Activated B cell treated with CpG ODN at 0.5 μM for 24 hours (primary cell): ENCODE measurements at regions not wholly inside any gene's neighbourhood (a gene's known extent, or its start where the extent isn't known, plus 50 kb on each side); places are given as distances from the start of the nearest gene placed in this dataset.

Source experiments
- ATAC-seq: fragments of 200-7000 bp; cut with Tn5 transposase; one replicate; pipeline ENCODE4 v1.10.0; 2021; ENCODE audit warnings: low read depth, mild to moderate bottlenecking, moderate library complexity
- CTCF ChIA-PET: fragments of 350-600 bp; sonication (Branson Sonifier 250); formaldehyde crosslinking; loops from one replicate; lab custom pipeline; 2021; ENCODE audit warnings: antibody characterized with exemption; lab: Charles Lee
- POLR2A ChIA-PET: fragments of 350-600 bp; sonication (Branson Sonifier 250); formaldehyde crosslinking; loops from one replicate; lab custom pipeline; 2021; ENCODE audit warnings: antibody characterized with exemption; lab: Charles Lee
- DNase-seq: peaks from one replicate; pipeline ENCODE4 v3.0.0; 2022
- H3K27ac Mint-ChIP-seq: one replicate; pipeline ENCODE4 v1.8.0; 2020; ENCODE audit warnings: mixed read lengths
- H3K27me3 Mint-ChIP-seq: one replicate; pipeline ENCODE4 v1.8.0; 2021; ENCODE audit warnings: mixed read lengths
- H3K36me3 Mint-ChIP-seq: one replicate; pipeline ENCODE4 v1.8.0; 2021; ENCODE audit warnings: low read depth, mixed read lengths
- H3K4me1 Mint-ChIP-seq: one replicate; pipeline ENCODE4 v1.8.0; 2021; ENCODE audit warnings: mixed read lengths
- H3K4me3 Mint-ChIP-seq: one replicate; pipeline ENCODE4 v1.8.0; 2020; ENCODE audit warnings: mild to moderate bottlenecking, mixed read lengths
- H3K9me3 Mint-ChIP-seq: one replicate; pipeline ENCODE4 v1.8.0; 2020; ENCODE audit warnings: mixed read lengths
- CTCF ChIP-seq: fragments of 200-600 bp; IDR thresholded peaks from one replicate; pipeline ENCODE4 v1.8.0; 2022; ENCODE audit warnings: antibody characterized with exemption, mild to moderate bottlenecking
- intact Hi-C: fragments of 100-400 bp; cut with micrococcal nuclease; formaldehyde crosslinking; loops from one replicate; pipeline ENCODE4 v1.15.1; 2024

GRCh38 chr2:239488125-239488524, 87.3 kb upstream of the HDAC4 start:
- no peaks in the 10 kb centered on the region for H3K9me3 Mint-ChIP-seq
- no peaks in the 10 kb centered on the region for H3K36me3 Mint-ChIP-seq
- no peak for DNase-seq
- ChIA-PET POLR2A (no interaction called here), CTCF (no interaction called here)
- H3K4me1 Mint-ChIP-seq = no peaks in the 10 kb centered on the region
- intact Hi-C loops = no loop called here
- peaks cover 12% of the 10 kb centered on the region for H3K27me3 Mint-ChIP-seq
- no peak for TF ChIP-seq CTCF
- no peak overlapping the region for H3K4me3 Mint-ChIP-seq
- H3K27ac Mint-ChIP-seq = no peak overlapping the region
- no peak for ATAC-seq

GRCh38 chr2:239487272-239487671, 86.5 kb upstream of the HDAC4 start:
- ATAC-seq = no peak

GRCh38 chr2:239485622-239486021, 84.8 kb upstream of the HDAC4 start:
- no peaks in the 10 kb centered on the region for H3K9me3 Mint-ChIP-seq
- ChIA-PET CTCF (no interaction called here), POLR2A (no interaction called here)
- DNase-seq = no peak
- H3K4me1 Mint-ChIP-seq = no peaks in the 10 kb centered on the region
- peaks cover 6% of the 10 kb centered on the region for H3K27me3 Mint-ChIP-seq
- ATAC-seq = no peak
- H3K36me3 Mint-ChIP-seq = no peaks in the 10 kb centered on the region
- H3K4me3 Mint-ChIP-seq = no peak overlapping the region
- no peak for TF ChIP-seq CTCF
- H3K27ac Mint-ChIP-seq = no peak overlapping the region
- intact Hi-C loops = no loop called here

More at GRCh38 chr2:239487272-239487671, 86.5 kb upstream of the HDAC4 start:
- no peak for DNase-seq
- Mint-ChIP-seq H3K36me3 (no peaks in the 10 kb centered on the region), H3K27me3 (peaks cover 10% of the 10 kb centered on the region), H3K4me1 (no peaks in the 10 kb centered on the region), H3K4me3 (no peak overlapping the region), H3K27ac (no peak overlapping the region), H3K9me3 (no peaks in the 10 kb centered on the region)
- TF ChIP-seq CTCF = no peak
- intact Hi-C loops = no loop called here
- ChIA-PET CTCF (no interaction called here), POLR2A (no interaction called here)

- ChIA-PET POLR2A (no interaction called here), CTCF (no interaction called here)
- ATAC-seq (no peak), DNase-seq (no peak)
- Mint-ChIP-seq H3K27me3 (peaks cover 6% of the 10 kb centered on the region), H3K4me3 (no peak overlapping the region), H3K9me3 (no peaks in the 10 kb centered on the region), H3K36me3 (no peaks in the 10 kb centered on the region), H3K27ac (no peak overlapping the region), H3K4me1 (no peaks in the 10 kb centered on the region)
- TF ChIP-seq CTCF = no peak
- intact Hi-C loops = no loop called here
Observed at GRCh38 chr2:239484571-239485355, 83.9 kb upstream of the HDAC4 start.

GRCh38 chr2:239482778-239483712, 82.2 kb upstream of the HDAC4 start:
- ATAC-seq (no peak), DNase-seq (no peak)
- Mint-ChIP-seq H3K27ac (no peak overlapping the region), H3K9me3 (no peaks in the 10 kb centered on the region), H3K4me3 (no peak overlapping the region), H3K4me1 (no peaks in the 10 kb centered on the region), H3K27me3 (peaks cover 6% of the 10 kb centered on the region), H3K36me3 (no peaks in the 10 kb centered on the region)
- CTCF ChIA-PET = no interaction called here
- POLR2A ChIA-PET = no interaction called here
- intact Hi-C loops = no loop called here
- TF ChIP-seq CTCF = no peak
